ENCODE measurements at regions not wholly inside any gene's neighbourhood (a gene's known extent, or its start where the extent isn't known, plus 50 kb on each side); places are given as distances from the start of the nearest gene placed in this dataset.

GRCh38 chr16:54360681-54361080, 74.1 kb upstream of the IRX3 start:
- H3K4me3 ChIP-seq (ENCODE audit: low read depth, low read length) = no peak overlapping the region
- no peaks in the 10 kb centered on the region for H3K9me3 ChIP-seq (ENCODE audit: control insufficient read depth, insufficient read depth, low read depth, low read length)
- no peaks in the 10 kb centered on the region for H3K36me3 ChIP-seq (ENCODE audit: control insufficient read depth in 2 of 2, insufficient read depth in 1 of 2, low read length in 2 of 2)
- no peaks in the 10 kb centered on the region for H3K4me1 ChIP-seq (ENCODE audit: control insufficient read depth, insufficient read depth, low read length)
- no peak overlapping the region for H3K27ac ChIP-seq (ENCODE audit: extremely low read depth, low read depth, low read length)
- ChIA-PET CTCF (interaction anchor here (0.6 to 1.3 kb wide), 3 partner anchors 15 to 174 kb away, joined by 3 read pairs; no protein-coding TSS in a partner anchor), POLR2A (no interaction called here)
- TF ChIP-seq ZSCAN4 (tag by site-specific recombination; IDR thresholded peaks at IDR 0.05) (no peak), PRDM4 (tag by site-specific recombination; IDR thresholded peaks at IDR 0.05) (no peak), ZNF23 (tag by site-specific recombination; IDR thresholded peaks at IDR 0.05; ENCODE audit: borderline replicate concordance) (no peak), ZNF121 (tag by site-specific recombination; IDR thresholded peaks at IDR 0.05) (no peak), ZBTB8A (tag by site-specific recombination; IDR thresholded peaks at IDR 0.05) (no peak), ATF2 (tag by site-specific recombination; IDR thresholded peaks at IDR 0.05; ENCODE audit: low read depth) (no peak), GLI4 (tag by site-specific recombination; IDR thresholded peaks at IDR 0.05) (no peak)

- no peaks in the 10 kb centered on the region for H3K9me3 ChIP-seq (ENCODE audit: control insufficient read depth, insufficient read depth, low read depth, low read length)
- no peak overlapping the region for H3K4me3 ChIP-seq (ENCODE audit: low read depth, low read length)
- CTCF ChIA-PET = no interaction called here
- TF ChIP-seq ZNF426 (tag by site-specific recombination; IDR thresholded peaks at IDR 0.05) (no peak), PRDM10 (tag by site-specific recombination; IDR thresholded peaks at IDR 0.05) (no peak)
- H3K36me3 ChIP-seq (ENCODE audit: control insufficient read depth in 2 of 2, insufficient read depth in 1 of 2, low read length in 2 of 2) = no peaks in the 10 kb centered on the region
- H3K4me1 ChIP-seq (ENCODE audit: control insufficient read depth, insufficient read depth, low read length) = no peaks in the 10 kb centered on the region
- no peak overlapping the region for H3K27ac ChIP-seq (ENCODE audit: extremely low read depth, low read depth, low read length)
- POLR2A ChIA-PET = no interaction called here
These were observed 73.0 kb upstream of the IRX3 start for GRCh38 chr16:54359555-54359954.

GRCh38 chr16:54359081-54359480, 72.5 kb upstream of the IRX3 start:
- Histone ChIP-seq H3K4me3 (ENCODE audit: low read depth, low read length) (no peak overlapping the region), H3K36me3 (ENCODE audit: control insufficient read depth in 2 of 2, insufficient read depth in 1 of 2, low read length in 2 of 2) (no peaks in the 10 kb centered on the region), H3K9me3 (ENCODE audit: control insufficient read depth, insufficient read depth, low read depth, low read length) (no peaks in the 10 kb centered on the region), H3K27ac (ENCODE audit: extremely low read depth, low read depth, low read length) (no peak overlapping the region), H3K4me1 (ENCODE audit: control insufficient read depth, insufficient read depth, low read length) (no peaks in the 10 kb centered on the region)
- ChIA-PET CTCF (no interaction called here), POLR2A (interaction anchor here (0.7 kb wide), 1 partner anchor 304 kb away, joined by 4 read pairs; no protein-coding TSS in a partner anchor)
- TF ChIP-seq ZBTB1 (tag by site-specific recombination; IDR thresholded peaks at IDR 0.05) = no peak
- no peak for TF ChIP-seq ZNF211 (tag by site-specific recombination; IDR thresholded peaks at IDR 0.05; ENCODE audit: low read depth)
- TF ChIP-seq ZNF140 (tag by site-specific recombination; IDR thresholded peaks at IDR 0.05) = no peak
- TF ChIP-seq ZFP3 (tag by site-specific recombination; IDR thresholded peaks at IDR 0.05; ENCODE audit: low read depth) = no peak
- TF ChIP-seq ZNF335 (tag by site-specific recombination; conservative IDR thresholded peaks at IDR 0.05) = no peak
- TF ChIP-seq ZNF837 (tag by site-specific recombination; IDR thresholded peaks at IDR 0.05) = no peak
- TF ChIP-seq SP2 (tag by site-specific recombination; IDR thresholded peaks at IDR 0.05) = no peak
- no peak for TF ChIP-seq HIC1 (tag by site-specific recombination; IDR thresholded peaks at IDR 0.05)
- no peak for TF ChIP-seq ATF2 (tag by site-specific recombination; IDR thresholded peaks at IDR 0.05; ENCODE audit: low read depth)
